Stomach (tissue), 4 donors: ENCODE measurements at regions not wholly inside any gene's neighbourhood (a gene's known extent, or its start where the extent isn't known, plus 50 kb on each side); places are given as distances from the start of the nearest gene placed in this dataset.

Experiments
- POLR2A ChIP-seq, 4 donors: fragments of 450-650 bp; IDR thresholded peaks; one replicate each; pipeline ENCODE4 v1.6.1; 2016; ENCODE audit warnings: antibody characterized with exemption in 4 of 4, control low read depth in 2 of 4, mild to moderate bottlenecking in 1 of 4, moderate library complexity in 1 of 4
- POLR2AphosphoS5 ChIP-seq, 3 donors: sonication (generic); formaldehyde crosslinking; IDR thresholded peaks; one replicate each; pipeline ENCODE4 v1.6.1; 2016; ENCODE audit warnings: antibody characterized with exemption in 3 of 3

DNA sequence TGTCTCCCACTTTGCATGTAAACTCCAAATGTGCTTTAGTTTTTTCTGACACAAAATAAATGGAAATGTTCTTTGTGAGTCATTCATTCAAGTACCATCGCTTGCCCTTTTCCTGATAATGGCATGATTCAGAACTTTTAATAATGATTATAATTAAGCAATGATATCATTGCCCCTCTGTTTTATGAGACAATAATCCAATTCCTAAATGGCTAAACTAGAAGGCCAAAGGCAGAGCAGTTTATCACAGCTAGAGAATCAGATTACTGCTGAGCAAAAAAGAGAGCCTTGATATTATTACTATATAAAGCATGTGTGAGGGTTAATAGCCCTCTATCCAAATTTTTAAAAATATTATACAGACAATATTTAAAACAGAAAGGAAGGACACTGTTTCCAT lies 484.2 kb upstream of the PTPRD start:
- TF ChIP-seq POLR2AphosphoS5 (IDR thresholded peaks at IDR 0.05) (no peak), POLR2A (IDR thresholded peaks at IDR 0.05) (no peak)
